HepG2 (cell line): ENCODE measurements at regions not wholly inside any gene's neighbourhood (a gene's known extent, or its start where the extent isn't known, plus 50 kb on each side); places are given as distances from the start of the nearest gene placed in this dataset.

ENCODE experiments used
- ELF3 ChIP-seq: IDR thresholded peaks from 2 replicates; pipeline ENCODE4 v1.6.1; 2016; ENCODE audit warnings: missing genetic modification reagents, missing compliant biosample characterization
- MAFG ChIP-seq: sonication (generic); formaldehyde crosslinking; IDR thresholded peaks from 2 replicates; pipeline ENCODE4 v1.5.1; 2020; ENCODE audit warnings: mild to moderate bottlenecking, missing genetic modification reagents
- POLR2G ChIP-seq: fragments of 200-400 bp; formaldehyde crosslinking; IDR thresholded peaks from 2 replicates; pipeline ENCODE4 v1.6.1; 2018; ENCODE audit warnings: mild to moderate bottlenecking, low read depth, low read length, moderate library complexity
- RAD51 ChIP-seq: fragments of 450-650 bp; IDR thresholded peaks from 2 replicates; pipeline ENCODE4 v1.6.1; 2016; ENCODE audit warnings: borderline replicate concordance
- SMYD3 ChIP-seq: sonication (generic); formaldehyde crosslinking; IDR thresholded peaks from 2 replicates; pipeline ENCODE4 v1.8.1; 2023; ENCODE audit warnings: mild to moderate bottlenecking, missing genetic modification reagents
- XBP1 ChIP-seq: sonication (generic); formaldehyde crosslinking; IDR thresholded peaks from 2 replicates; pipeline ENCODE4 v1.5.0; 2020; ENCODE audit warnings: missing genetic modification reagents
- ZBTB7A ChIP-seq: sonication (generic); formaldehyde crosslinking; IDR thresholded peaks from 2 replicates; pipeline ENCODE4 v1.8.0; 2022; ENCODE audit warnings: mild to moderate bottlenecking, missing genetic modification reagents
- ZFAT ChIP-seq: sonication (generic); formaldehyde crosslinking; conservative IDR thresholded peaks from 2 replicates; pipeline ENCODE4 v1.8.1; 2023; ENCODE audit warnings: missing genetic modification reagents, inconsistent platforms
- ZFP1 ChIP-seq: IDR thresholded peaks from 2 replicates; pipeline ENCODE4 v1.6.1; 2016
- ZFY ChIP-seq: sonication (generic); formaldehyde crosslinking; IDR thresholded peaks from 2 replicates; pipeline ENCODE4 v1.4.0; 2020; ENCODE audit warnings: missing genetic modification reagents
- ZMYM4 ChIP-seq: sonication (generic); formaldehyde crosslinking; IDR thresholded peaks from 2 replicates; pipeline ENCODE4 v1.8.1; 2023; ENCODE audit warnings: mild to moderate bottlenecking, missing genetic modification reagents
- ZNF136 ChIP-seq: sonication (generic); formaldehyde crosslinking; IDR thresholded peaks from 2 replicates; pipeline ENCODE4 v1.8.1; 2022; ENCODE audit warnings: low read depth, mild to moderate bottlenecking, moderate library complexity, missing genetic modification reagents
- ZNF256 ChIP-seq: sonication (generic); formaldehyde crosslinking; conservative IDR thresholded peaks from 2 replicates; pipeline ENCODE4 v1.4.0; 2020; ENCODE audit warnings: missing genetic modification reagents
- ZNF30 ChIP-seq: sonication (generic); formaldehyde crosslinking; IDR thresholded peaks from 2 replicates; pipeline ENCODE4 v1.5.0; 2020; ENCODE audit warnings: mild to moderate bottlenecking, missing genetic modification reagents
- ZNF460 ChIP-seq: sonication (generic); formaldehyde crosslinking; IDR thresholded peaks from 2 replicates; pipeline ENCODE4 v1.5.1; 2020; ENCODE audit warnings: missing genetic modification reagents, mild to moderate bottlenecking, borderline replicate concordance
- ZNF570 ChIP-seq: sonication (generic); formaldehyde crosslinking; IDR thresholded peaks from 2 replicates; pipeline ENCODE4 v1.4.0; 2020; ENCODE audit warnings: mild to moderate bottlenecking, missing genetic modification reagents, borderline replicate concordance
- ZNF605 ChIP-seq: sonication (generic); formaldehyde crosslinking; IDR thresholded peaks from 2 replicates; pipeline ENCODE4 v1.8.0; 2022; ENCODE audit warnings: mild to moderate bottlenecking, missing genetic modification reagents
- ZNF891 ChIP-seq: sonication (generic); formaldehyde crosslinking; IDR thresholded peaks from 2 replicates; pipeline ENCODE4 v1.5.0; 2020; ENCODE audit warnings: mild to moderate bottlenecking, missing genetic modification reagents
- TF ChIP-seq, protein P1 (sequence below): fragments of 450-650 bp; IDR thresholded peaks from 2 replicates; pipeline ENCODE4 v1.6.1; 2017; ENCODE audit warnings: mild to moderate bottlenecking
- TF ChIP-seq, protein P2 (sequence below): sonication (generic); formaldehyde crosslinking; IDR thresholded peaks from 2 replicates; pipeline ENCODE4 v1.4.0; 2020; ENCODE audit warnings: missing genetic modification reagents, borderline replicate concordance
- TF ChIP-seq, protein P3 (sequence below): sonication (generic); formaldehyde crosslinking; IDR thresholded peaks from 2 replicates; pipeline ENCODE4 v1.9.0; 2021; ENCODE audit warnings: missing genetic modification reagents, borderline replicate concordance
- TF ChIP-seq, protein P4 (sequence below), 2 experiments: fragments of 450-650 bp in 1 of 2; sonication (generic) in 1 of 2; formaldehyde crosslinking; IDR thresholded peaks; 2 replicates each; pipeline versions ENCODE4 v1.5.0 to v1.8.0; 2020 to 2022; ENCODE audit warnings: mild to moderate bottlenecking in 1 of 2, missing genetic modification reagents in 1 of 2

DNA sequence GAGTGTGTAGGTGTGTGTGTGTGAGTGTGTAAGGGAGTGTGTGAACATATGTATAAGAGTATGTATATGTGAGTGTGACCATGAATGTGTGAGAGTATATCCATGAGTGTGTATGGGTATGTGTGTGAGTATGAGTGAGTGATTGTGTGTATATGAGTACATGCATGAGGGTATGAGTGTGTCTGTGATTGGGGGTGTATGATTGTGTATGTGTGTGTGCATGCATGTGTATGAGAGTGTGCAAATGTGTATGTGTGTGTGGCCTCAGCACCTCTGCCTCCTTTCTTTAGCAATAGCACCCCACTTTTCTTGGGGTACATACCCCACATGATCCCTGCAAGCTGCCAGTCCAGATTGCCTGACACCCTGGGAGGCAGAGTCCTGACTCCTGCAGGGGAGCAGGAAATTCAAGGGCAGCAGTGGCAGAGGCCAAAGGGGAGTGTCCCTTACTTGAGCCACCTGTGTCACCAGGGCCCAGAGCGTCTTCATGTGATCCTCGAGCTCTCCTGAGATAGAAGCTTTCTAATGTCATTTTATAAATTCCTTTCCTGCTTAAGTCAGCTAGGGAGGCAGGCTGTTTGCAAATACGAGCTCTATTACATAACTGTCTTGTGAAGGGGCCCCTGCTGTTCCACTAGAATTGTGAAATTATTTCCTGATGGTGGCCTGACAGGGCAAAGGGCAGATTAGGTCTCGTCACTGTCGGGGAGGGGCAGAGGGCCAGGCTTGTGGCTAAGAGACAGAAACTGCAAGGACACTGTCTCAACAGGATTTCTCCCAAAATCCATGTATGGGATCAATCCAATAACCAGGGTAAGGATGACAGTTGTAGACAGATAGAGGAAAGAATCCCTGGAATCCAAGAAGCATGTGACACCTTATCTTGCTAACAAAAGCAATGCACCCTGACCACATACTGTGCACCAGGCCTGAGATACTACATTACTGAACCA, 389.1 kb downstream of the GADD45G start (continued):
- TF ChIP-seq XBP1 (no peak), ZNF256 (CRISPR knock-in tag) (no peak), POLR2G (no peak), ZNF460 (CRISPR knock-in tag) (no peak; the same call in 1 of the 2 replicates), ZMYM4 (peak; percentile 60), ZNF605 (CRISPR knock-in tag) (peak; percentile 24; the same call in 1 of the 2 replicates), ZNF891 (CRISPR knock-in tag) (no peak), ZBTB7A (CRISPR knock-in tag) (no peak), MAFG (CRISPR knock-in tag) (no peak), ZFY (no peak), ZNF30 (CRISPR knock-in tag) (no peak), ZNF570 (CRISPR knock-in tag) (no peak), ZFP1 (CRISPR knock-in tag) (0 out of 2 replicates have a peak, but pooled peaks have one; percentile 57), RAD51 (no peak), ZFAT (CRISPR knock-in tag) (no peak), ZNF136 (CRISPR knock-in tag) (peak; percentile 68; the same call in 1 of the 2 replicates), ELF3 (CRISPR knock-in tag) (peak; percentile 89), SMYD3 (CRISPR knock-in tag) (no peak)
- TF ChIP-seq, protein P1, sequence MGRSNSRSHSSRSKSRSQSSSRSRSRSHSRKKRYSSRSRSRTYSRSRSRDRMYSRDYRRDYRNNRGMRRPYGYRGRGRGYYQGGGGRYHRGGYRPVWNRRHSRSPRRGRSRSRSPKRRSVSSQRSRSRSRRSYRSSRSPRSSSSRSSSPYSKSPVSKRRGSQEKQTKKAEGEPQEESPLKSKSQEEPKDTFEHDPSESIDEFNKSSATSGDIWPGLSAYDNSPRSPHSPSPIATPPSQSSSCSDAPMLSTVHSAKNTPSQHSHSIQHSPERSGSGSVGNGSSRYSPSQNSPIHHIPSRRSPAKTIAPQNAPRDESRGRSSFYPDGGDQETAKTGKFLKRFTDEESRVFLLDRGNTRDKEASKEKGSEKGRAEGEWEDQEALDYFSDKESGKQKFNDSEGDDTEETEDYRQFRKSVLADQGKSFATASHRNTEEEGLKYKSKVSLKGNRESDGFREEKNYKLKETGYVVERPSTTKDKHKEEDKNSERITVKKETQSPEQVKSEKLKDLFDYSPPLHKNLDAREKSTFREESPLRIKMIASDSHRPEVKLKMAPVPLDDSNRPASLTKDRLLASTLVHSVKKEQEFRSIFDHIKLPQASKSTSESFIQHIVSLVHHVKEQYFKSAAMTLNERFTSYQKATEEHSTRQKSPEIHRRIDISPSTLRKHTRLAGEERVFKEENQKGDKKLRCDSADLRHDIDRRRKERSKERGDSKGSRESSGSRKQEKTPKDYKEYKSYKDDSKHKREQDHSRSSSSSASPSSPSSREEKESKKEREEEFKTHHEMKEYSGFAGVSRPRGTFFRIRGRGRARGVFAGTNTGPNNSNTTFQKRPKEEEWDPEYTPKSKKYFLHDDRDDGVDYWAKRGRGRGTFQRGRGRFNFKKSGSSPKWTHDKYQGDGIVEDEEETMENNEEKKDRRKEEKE = no peak
- TF ChIP-seq, protein P2, sequence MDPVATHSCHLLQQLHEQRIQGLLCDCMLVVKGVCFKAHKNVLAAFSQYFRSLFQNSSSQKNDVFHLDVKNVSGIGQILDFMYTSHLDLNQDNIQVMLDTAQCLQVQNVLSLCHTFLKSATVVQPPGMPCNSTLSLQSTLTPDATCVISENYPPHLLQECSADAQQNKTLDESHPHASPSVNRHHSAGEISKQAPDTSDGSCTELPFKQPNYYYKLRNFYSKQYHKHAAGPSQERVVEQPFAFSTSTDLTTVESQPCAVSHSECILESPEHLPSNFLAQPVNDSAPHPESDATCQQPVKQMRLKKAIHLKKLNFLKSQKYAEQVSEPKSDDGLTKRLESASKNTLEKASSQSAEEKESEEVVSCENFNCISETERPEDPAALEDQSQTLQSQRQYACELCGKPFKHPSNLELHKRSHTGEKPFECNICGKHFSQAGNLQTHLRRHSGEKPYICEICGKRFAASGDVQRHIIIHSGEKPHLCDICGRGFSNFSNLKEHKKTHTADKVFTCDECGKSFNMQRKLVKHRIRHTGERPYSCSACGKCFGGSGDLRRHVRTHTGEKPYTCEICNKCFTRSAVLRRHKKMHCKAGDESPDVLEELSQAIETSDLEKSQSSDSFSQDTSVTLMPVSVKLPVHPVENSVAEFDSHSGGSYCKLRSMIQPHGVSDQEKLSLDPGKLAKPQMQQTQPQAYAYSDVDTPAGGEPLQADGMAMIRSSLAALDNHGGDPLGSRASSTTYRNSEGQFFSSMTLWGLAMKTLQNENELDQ (CRISPR knock-in tag) = no peak
- TF ChIP-seq, protein P3, sequence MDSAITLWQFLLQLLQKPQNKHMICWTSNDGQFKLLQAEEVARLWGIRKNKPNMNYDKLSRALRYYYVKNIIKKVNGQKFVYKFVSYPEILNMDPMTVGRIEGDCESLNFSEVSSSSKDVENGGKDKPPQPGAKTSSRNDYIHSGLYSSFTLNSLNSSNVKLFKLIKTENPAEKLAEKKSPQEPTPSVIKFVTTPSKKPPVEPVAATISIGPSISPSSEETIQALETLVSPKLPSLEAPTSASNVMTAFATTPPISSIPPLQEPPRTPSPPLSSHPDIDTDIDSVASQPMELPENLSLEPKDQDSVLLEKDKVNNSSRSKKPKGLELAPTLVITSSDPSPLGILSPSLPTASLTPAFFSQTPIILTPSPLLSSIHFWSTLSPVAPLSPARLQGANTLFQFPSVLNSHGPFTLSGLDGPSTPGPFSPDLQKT = no peak
- TF ChIP-seq, protein P4, sequence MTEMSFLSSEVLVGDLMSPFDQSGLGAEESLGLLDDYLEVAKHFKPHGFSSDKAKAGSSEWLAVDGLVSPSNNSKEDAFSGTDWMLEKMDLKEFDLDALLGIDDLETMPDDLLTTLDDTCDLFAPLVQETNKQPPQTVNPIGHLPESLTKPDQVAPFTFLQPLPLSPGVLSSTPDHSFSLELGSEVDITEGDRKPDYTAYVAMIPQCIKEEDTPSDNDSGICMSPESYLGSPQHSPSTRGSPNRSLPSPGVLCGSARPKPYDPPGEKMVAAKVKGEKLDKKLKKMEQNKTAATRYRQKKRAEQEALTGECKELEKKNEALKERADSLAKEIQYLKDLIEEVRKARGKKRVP (CRISPR knock-in tag; IDR thresholded peaks at IDR 0.05) = peak in 1 of 2 experiments; percentile 59; a peak in 2 of 4 replicates
